NK-92 treated with Interleukin-12 subunit alpha and Interleukin-12 subunit beta, amount 100 ng/mL, for 24 hours (cell line): ENCODE measurements at regions not wholly inside any gene's neighbourhood (a gene's known extent, or its start where the extent isn't known, plus 50 kb on each side); places are given as distances from the start of the nearest gene placed in this dataset.
"Not testable (repeated sequence)": the region's sequence is repeated elsewhere in the genome, so short reads cannot be mapped to it uniquely, and the experiment has no call there.

Source experiments
- DNase-seq: peaks from one replicate; lab custom pipeline; 2025; lab: John Stamatoyannopoulos, UW

DNA sequence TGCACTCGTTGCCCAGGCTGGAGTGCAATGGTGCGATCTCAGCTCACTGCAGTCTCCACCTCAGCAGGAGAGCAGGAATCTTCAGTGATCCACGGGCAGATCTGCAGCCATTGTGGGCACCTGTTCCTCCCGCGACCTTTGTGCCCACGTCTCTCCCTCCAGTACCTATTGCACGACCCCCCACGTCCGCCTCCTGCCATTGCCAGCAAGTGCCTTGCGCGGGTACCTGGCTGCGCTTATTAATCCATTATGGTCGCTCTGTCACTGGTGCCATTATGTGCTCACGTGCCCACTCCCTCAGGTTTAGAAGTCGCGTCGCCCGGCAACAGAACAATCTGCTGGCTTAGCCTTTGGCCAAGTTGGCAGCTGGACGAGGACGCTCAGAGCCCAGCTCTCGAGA is 146.2 kb upstream of the C1QTNF3 start:
- not testable (repeated sequence) for DNase-seq

DNA sequence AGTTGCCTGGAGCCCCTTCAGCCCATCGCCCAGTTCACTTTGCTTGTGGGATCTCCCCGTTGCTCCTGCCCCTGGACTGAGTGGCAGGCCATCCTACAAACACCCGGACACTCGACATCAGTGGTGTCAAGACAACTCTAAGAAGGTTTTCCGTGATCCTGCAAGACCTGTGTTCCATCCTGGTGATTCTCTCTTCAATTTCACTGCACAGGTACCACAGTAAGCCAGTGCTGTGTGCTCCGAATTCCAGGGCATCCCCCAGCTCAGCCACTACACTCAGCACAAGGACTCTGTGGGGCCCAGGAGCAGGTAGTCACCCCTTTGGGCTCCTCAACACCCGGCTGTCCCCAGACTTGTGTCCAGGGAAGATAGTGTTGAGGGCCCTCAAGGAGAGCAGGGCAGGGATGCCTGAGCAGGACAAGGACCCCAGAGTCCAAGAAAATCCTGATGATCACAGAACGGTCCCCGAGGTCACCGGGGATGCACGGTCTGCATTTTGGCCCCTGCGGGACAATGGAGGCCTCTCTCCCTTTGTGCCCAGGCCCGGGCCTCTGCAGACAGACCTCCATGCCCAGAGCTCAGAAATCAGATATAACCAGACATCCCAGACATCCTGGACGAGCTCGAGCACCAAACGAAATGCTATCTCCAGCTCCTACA is 146.9 kb upstream of the C1QTNF3 start:
- not testable (repeated sequence) for DNase-seq

DNA sequence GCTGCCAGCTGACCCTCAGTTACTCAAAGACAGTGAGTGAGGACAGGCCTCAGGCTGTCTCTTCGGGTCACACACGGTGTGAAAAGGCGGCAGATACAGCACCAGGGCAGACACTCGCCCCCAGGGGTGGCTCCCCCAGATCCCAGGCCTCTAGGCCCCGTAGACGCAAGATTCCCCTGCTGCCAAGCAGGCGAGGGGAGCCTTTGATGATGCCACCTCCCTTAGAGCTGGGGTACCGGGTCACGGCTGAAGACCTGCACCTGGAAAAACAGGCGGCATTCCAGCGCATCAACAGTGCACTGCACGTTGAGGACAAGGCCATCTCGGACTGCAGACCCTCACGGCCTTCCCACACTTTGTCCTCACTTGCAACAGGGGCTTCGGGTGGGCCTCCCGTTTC is 147.5 kb upstream of the C1QTNF3 start:
- DNase-seq = not testable (repeated sequence)

DNA sequence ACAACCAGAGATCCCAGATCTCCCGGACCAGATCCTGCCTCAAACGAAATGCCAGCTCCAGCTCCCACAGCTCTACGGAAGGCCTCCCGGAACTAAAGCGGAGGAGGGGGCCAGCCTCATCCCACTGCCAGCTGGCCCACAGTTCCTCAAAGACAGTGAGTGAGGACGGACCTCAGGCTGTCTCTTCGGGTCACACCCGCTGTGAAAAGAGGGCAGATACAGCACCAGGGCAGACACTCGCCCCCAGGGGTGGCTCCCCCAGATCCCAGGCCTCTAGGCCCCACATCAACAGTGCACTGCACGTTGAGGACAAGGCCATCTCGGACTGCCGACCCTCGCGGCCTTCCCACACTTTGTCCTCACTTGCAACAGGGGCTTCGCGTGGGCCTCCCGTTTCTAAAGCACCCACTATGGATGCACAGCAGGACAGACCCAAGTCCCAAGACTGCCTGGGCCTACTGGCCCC is 148.3 kb upstream of the C1QTNF3 start:
- not testable (repeated sequence) for DNase-seq

DNA sequence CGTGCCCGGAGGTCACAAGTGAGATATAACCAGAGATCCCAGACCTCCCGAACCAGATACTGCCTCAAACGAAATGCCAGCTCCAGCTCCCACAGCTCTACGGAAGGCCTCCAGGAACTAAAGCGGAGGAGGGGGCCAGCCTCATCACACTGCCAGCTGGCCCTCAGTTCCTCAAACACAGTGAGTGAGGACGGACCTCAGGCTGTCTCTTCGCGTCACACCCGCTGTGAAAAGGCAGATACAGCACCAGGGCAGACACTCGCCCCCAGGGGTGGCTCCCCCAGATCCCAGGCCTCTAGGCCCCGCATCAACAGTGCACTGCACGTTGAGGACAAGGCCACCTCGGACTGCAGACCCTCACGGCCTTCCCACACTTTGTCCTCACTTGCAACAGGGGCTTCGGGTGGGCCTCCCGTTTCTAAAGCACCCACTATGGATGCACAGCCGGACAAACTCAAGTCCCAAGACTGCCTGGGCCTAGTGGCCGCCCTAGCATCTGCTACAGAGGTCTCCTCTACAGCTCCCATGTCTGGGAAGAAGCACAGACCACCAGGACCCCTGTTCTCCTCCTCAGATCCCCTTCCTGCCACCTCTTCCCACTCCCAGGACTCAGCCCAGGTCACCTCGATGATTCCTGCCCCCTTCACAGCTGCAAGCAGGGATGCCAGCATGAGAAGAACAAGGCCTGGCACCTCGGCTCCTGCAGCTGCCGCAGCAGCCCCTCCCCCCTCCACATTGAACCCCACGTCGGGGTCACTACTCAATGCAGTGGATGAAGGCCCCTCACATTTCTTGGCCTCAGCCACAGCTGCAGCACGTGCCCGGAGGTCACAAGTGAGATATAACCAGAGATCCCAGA is 149.3 kb upstream of the C1QTNF3 start:
- DNase-seq = not testable (repeated sequence)

DNA sequence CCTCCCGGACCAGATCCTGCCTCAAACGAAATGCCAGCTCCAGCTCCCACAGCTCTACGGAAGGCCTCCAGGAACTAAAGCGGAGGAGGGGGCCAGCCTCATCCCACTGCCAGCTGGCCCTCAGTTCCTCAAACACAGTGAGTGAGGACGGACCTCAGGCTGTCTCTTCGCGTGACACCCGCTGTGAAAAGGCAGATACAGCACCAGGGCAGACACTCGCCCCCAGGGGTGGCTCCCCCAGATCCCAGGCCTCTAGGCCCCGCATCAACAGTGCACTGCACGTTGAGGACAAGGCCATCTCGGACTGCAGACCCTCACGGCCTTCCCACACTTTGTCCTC is 149.9 kb upstream of the C1QTNF3 start:
- not testable (repeated sequence) for DNase-seq

DNA sequence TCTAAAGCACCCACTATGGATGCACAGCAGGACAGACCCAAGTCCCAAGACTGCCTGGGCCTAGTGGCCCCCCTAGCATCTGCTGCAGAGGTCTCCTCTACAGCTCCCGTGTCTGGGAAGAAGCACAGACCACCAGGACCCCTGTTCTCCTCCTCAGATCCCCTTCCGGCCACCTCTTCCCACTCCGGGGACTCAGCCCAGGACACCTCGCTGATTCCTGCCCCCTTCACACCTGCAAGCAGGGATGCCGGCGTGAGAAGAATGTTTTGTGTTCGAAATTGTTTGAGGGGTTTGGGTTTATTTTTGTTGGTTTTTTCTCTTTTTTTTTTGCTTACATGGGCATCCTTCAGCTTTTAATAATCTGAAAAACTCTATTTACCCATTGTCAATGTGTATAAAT is 150.3 kb upstream of the C1QTNF3 start:
- DNase-seq = not testable (repeated sequence)

DNA sequence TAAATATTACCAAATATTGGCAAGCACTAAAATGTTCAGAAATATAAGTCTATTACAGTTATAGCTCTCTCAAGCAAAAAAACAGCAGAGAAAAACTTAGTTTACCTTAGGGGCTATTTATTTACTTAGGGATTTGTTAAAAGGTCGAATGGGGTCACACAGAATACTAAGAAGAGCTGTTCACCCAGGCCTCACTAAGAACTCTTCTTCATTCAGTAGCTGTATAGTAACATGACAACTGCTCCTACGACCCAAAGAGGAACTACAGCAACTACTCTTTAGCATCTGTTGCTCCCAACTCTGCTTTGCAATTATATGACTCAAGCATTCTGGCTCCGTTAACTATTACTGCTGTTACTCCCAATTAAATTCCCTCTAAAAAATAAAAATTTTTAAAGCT is 150.8 kb upstream of the C1QTNF3 start:
- not testable (repeated sequence) for DNase-seq

DNA sequence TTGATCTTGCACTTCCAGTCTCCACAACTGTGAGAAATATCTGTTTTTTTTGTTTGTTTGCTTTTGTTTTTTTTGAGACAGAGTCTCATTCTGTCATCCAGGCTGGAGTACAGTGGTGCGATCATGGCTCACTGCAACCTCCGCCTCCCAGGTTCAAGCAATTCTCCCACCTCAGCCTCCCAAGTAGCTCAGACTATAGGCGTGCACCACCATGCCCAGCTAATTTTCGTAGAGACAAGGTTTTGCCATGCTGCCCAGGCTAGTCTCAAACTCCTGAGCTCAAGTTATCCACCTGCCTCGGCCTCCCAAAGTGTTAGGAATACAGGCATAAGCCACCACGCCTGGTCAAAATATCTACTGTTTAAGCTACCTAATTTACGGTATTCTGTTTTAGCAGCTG is 153.1 kb upstream of the C1QTNF3 start:
- not testable (repeated sequence) for DNase-seq

DNA sequence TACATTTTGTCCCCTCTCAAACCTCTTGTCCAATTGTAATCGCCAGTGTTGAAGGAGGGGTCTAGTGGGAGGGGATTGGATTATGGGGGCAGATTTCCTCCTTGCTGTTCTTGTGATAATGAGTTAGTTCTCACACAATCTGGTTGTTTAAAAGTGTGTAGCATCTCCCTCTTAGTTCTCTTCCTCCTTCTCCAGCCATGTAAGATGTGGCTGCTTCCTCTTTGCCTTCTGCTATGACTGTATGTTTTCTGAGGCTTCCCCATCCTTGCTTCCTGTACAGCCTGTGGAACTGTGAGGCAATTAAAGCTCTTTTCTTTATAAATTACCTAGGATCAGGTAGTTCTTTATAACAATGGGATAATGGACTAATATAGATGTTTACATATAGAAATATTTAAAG is 162.3 kb upstream of the C1QTNF3 start:
- DNase-seq = not testable (repeated sequence)

DNA sequence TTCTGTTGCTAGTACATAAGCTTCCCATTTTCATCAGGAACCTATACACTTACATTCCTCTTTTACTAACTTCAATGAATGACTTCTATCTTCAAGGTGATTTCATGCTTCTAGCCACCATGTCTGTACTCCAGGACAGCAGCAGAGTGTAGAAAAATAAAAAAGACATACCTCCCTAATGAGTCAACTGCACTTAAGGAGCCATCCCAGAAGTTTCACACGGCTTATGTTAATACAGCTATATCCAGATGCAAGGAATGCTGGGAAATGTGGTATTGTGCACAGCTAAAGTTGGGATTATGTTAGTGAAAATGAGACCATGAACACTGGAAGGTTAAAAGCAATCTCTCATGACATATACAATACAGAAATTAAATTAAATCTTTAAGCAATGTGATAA is 174.4 kb upstream of the C1QTNF3 start:
- DNase-seq = not testable (repeated sequence)

DNA sequence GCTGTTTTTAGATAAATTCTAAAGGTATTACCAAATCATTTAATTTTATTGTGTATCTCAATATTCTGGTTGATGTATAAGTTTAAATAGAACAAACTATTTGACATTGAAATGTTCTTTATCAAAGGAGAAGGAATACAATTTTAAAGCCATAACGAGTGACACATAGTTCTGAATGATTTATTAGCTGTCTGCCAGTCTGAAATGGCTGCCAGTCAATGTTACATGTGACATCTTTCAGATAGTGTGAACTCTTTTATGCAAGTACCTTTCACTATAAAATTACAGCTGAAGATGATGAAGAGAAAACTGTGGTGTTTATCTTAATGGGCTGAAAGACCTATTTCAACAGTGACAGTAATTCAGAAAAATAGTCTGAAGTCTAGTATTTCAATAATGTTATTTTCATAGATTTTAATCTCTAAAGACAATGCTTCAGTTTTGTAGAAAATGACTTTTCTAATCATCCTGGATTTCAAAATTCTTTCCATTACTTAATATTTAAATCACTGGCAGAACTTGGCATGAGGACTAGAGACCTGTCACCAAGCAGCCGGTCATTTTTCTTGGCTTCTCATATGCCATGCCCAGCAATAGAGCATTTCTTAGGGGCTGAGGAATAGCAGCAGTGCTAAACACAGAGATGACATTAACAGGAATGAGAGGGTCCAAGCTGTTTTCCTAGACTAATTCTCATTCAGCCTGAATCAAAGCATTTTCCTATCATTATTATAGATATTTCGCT is 178.5 kb upstream of the C1QTNF3 start:
- DNase-seq = not testable (repeated sequence)

DNA sequence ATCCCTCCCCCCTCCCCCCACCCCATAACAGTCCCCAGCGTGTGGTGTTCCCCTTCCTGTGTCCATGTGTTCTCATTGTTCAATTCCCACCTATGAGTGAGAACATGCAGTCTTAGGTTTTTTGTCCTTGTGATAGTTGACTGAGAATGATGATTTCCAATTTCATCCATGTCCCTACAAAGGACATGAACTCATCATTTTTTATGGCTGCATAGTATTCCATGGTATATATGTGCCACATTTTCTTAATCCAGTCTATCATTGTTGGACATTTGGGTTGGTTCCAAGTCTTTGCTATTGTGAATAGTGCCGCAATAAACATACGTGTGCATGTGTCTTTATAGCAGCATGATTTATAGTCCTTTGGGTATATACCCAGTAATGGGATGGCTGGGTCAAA is 180.1 kb upstream of the C1QTNF3 start:
- not testable (repeated sequence) for DNase-seq

DNA sequence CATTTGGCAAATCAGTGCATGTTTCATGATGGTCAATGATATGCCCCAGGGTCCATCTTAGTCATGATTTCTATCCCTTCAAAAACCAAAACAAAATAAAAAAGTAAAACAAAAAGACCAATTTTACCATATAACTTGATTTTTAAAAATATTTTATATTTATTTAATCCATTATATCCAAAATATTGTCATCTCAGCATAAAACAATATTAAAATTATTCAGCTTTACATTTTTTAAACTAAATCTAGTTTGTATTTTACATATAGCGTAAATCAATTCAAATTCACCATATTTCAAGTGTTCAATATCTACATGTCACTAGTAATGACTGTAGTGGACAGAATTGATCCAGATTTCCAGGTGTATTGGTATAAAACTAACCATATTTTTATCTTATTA is 187.4 kb upstream of the C1QTNF3 start:
- DNase-seq = not testable (repeated sequence)

DNA sequence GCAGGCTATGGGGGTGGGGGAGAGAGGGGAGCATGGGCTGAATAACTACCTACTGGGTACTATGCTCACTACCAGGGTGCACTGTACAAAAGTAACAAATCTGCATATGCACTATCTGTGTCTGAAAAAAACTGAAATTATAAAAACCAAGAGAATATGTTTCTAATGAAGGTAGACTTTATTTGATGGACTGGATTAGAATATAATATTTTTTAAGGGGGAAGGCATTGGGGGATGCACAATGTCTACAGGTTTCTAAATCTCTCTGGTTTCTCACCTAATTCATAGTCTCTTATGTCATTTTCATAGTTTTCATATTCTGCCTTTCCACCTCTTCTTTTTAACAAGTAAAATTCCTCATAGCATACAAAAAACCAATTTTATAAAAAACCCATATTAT is 200.8 kb upstream of the C1QTNF3 start:
- DNase-seq = not testable (repeated sequence)

DNA sequence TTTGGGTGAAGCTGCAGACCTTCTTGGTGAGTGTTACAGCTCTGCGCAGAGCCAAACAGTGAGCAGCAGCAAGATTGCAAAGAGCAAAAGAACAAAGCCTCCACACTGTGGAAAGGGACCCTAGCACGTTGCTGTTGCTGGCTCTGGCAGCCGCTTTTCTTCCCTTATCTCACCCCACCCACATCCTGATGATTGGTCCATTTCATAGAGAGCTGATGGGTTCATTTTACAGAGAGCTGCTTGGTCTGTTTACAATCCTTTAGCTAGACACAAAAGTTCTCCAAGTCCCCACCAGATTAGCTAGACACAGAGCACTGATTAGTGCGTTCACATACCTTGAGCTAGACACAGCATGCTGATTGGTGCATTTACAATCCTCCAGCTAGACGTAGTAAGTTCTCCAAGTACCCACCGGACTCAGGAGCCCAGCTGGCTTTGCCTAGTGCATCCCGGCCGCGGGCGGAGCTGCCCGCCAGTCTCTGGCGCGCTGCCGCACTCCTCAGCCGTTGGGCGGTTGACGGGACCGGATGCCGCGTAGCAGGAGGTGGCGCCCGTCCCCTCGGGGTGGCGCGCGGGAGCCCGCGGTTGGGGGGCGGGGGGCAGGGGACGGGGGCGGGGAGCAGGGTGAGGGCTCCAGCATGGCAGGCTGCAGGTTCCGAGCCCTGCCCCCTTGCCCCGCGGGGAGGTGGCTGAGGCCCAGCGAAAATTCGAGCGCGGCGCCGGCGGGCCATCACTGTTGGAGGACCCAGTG is 201.4 kb upstream of the C1QTNF3 start:
- DNase-seq = not testable (repeated sequence)

DNA sequence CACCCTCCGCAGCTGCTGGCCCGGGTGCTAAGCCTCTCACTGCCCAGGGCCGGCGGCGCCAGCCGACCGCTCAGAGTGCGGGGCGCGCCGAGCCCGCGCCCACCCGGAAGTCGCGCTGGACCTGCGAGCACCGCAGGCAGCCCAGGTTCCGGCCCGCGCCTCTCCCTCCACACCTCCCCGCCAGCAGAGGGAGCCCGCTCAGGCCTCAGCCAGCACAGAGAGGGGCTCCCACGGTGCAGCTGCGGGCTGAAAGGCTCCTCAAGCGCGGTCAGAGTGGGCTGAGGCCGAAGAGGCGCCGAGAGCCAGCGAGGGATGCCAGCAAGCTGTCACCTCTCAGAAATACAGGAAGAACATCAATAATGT is 202.0 kb upstream of the C1QTNF3 start:
- not testable (repeated sequence) for DNase-seq

DNA sequence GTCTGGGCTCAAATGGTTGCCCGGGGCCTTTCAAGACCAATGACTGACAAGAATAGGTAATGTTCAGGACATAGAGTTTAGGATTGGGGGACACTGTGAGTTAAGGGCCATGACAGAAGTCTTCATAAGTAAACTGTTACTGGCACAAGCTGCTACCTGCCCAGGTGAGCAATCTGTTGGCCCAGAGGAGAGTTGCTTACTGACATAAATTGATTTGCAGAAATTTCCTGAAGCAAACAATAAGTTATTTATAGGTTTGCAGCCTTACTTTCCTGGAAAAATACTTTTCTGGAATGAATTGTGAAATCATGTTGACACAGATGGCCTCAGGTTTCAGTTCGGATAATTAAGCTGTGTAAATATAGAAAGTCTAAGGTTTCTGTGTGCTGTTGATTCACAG is 202.8 kb upstream of the C1QTNF3 start:
- DNase-seq = not testable (repeated sequence)

DNA sequence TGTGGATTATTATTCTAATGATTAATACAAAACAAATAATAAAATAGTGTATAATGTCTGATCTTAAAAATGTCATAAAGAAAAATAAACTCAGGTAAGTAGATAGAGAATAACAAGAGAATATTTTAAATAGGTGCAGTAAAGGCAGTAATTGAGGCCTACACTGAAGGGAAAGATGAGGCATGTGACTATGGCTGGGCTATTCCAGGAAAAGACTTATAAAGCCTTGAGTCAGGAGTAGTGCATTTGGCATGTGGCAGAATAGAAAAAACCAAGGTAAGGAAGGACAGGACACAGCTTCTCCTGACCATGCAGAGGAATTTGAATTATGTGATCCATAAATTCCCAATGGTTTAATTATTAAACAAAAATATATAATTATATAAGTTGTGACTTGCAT is 215.6 kb upstream of the C1QTNF3 start:
- DNase-seq = not testable (repeated sequence)

DNA sequence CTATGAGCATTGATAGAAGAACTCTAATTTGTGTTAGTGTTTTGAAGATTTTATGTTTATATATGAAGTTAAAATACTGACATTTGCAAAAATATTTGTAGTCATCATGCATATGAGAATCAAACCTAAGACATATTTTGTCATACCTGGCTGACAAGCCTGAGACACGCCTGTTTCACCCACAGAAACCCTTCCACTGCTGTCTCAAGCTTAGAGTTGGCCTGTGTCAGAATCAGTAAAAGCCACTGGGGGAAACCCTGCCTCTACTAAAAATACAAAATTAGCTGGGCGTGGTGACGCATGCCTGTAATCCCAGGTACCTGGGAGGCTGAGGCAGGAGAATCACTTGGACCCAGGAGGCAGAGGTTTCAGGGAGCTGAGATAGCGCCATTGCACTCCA is 218.0 kb upstream of the C1QTNF3 start:
- DNase-seq = not testable (repeated sequence)

DNA sequence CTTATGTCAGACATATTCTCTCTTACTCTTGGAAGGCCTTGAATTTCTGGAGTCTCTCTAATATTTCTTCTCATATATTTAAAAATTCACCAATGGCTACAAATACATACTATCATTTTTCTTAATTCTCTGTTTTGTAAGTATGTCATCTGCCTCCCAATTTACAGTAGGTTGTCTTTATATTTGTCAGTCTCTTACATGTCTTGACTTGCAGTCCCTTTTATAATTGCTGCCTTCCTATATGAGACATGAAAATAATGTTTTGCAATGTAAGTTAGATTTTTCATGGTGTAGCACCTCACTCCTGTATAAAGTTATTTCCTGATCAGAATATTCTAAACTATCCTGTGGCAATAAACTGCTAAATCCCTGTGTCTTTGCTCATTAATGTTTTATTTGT is 223.1 kb upstream of the C1QTNF3 start:
- DNase-seq = not testable (repeated sequence)

DNA sequence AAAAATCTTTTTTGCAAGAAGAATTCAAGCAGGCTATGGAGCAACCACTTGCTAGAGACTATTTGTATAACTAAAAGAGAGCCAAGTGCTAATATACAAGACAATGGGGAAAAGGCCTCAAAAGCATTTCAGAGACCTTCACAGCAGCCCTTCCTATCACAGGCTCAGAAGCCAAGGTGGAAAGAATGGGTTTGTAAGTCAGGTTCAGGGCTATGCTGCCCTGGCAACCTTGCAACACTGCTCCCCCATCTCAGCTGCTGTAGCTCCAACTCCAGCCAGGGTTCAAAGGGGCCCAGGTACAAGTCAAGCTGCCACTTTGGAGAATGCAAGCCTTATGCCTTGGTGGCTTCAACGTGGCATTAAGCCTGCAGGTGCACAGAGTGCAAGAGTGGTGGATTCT is 253.7 kb upstream of the C1QTNF3 start:
- not testable (repeated sequence) for DNase-seq
